PFSK-1 (cell line): ENCODE measurements at regions not wholly inside any gene's neighbourhood (a gene's known extent, or its start where the extent isn't known, plus 50 kb on each side); places are given as distances from the start of the nearest gene placed in this dataset.

Experiments used
- FOXP2 ChIP-seq: optimal IDR thresholded peaks from 2 replicates; pipeline ENCODE3; 2011; ENCODE audit warnings: borderline replicate concordance, control low read depth, inconsistent platforms; ENCODE audit not compliant: insufficient read depth; ENCODE audit errors: extremely low read length, extremely low read depth
- POLR2AphosphoS5 ChIP-seq: IDR thresholded peaks from 2 replicates; pipeline ENCODE4 v1.6.1; 2012; ENCODE audit warnings: low read depth, mild to moderate bottlenecking, control low read depth, low read length, moderate library complexity
- REST ChIP-seq, 2 experiments: IDR thresholded peaks; 2 replicates each; pipeline versions ENCODE4 v1.6.1 to v1.8.0; 2011 to 2012; ENCODE audit warnings: low read depth in 2 of 2, low read length in 2 of 2, control low read depth in 1 of 2, inconsistent platforms in 1 of 2, mild to moderate bottlenecking in 1 of 2, moderate library complexity in 1 of 2; ENCODE audit not compliant: insufficient read depth in 1 of 2
- SIN3A ChIP-seq: IDR thresholded peaks from 2 replicates; pipeline ENCODE4 v1.6.1; 2012; ENCODE audit warnings: mild to moderate bottlenecking, low read length, moderate library complexity, borderline replicate concordance; ENCODE audit not compliant: insufficient read depth
- TAF1 ChIP-seq: IDR thresholded peaks from 2 replicates; pipeline ENCODE4 v1.6.1; 2012; ENCODE audit warnings: low read length, control low read depth, borderline replicate concordance; ENCODE audit not compliant: insufficient read depth

GRCh38 chr6:2435323-2435722 lies 189.9 kb upstream of the GMDS start:
- TF ChIP-seq POLR2AphosphoS5 (no peak), REST (IDR thresholded peaks at IDR 0.05; ENCODE audit: insufficient read depth in 1 of 2, low read depth in 2 of 2, low read length in 2 of 2) (no peak), SIN3A (no peak), TAF1 (no peak), FOXP2 (no peak)
